MCF 10A (cell line): ENCODE measurements at regions not wholly inside any gene's neighbourhood (a gene's known extent, or its start where the extent isn't known, plus 50 kb on each side); places are given as distances from the start of the nearest gene placed in this dataset.
"Not testable (repeated sequence)": the region's sequence is repeated elsewhere in the genome, so short reads cannot be mapped to it uniquely, and the experiment has no call there.

Experiments
- BruUV-seq: library from RNA; stranded (reverse); fragments of 400-500 nt; replicated peaks from 2 replicates; lab custom pipeline; 2021; lab: Mats Ljungman, UMichigan
- CTCF ChIA-PET: fragments of 300-600 bp; sonication (Branson Sonifier 250); formaldehyde crosslinking; extraction: SDS; loops from one replicate; lab custom pipeline; 2021; ENCODE audit warnings: antibody characterized with exemption, inconsistent platforms; lab: Yijun Ruan, JAX
- POLR2A ChIA-PET: fragments of 300-600, 350-650 bp; sonication (Branson Sonifier 250); formaldehyde crosslinking; extraction: SDS; loops from one replicate; lab custom pipeline; 2020; ENCODE audit warnings: antibody characterized with exemption, inconsistent platforms; lab: Yijun Ruan, JAX
- DNase-seq: peaks from one replicate; pipeline ENCODE4 v3.0.0-alpha.2; 2018; ENCODE audit not compliant: unreplicated experiment
- H3K27ac Mint-ChIP-seq: one replicate; pipeline ENCODE4 v1.8.0; 2022; ENCODE audit warnings: mild to moderate bottlenecking, low read depth, mixed read lengths; ENCODE audit not compliant: unreplicated experiment
- H3K27me3 Mint-ChIP-seq: one replicate; pipeline ENCODE4 v1.8.0; 2022; ENCODE audit warnings: mixed read lengths; ENCODE audit not compliant: insufficient read depth, unreplicated experiment
- H3K36me3 Mint-ChIP-seq: one replicate; pipeline ENCODE4 v1.8.0; 2022; ENCODE audit warnings: mild to moderate bottlenecking, moderate library complexity, mixed read lengths; ENCODE audit not compliant: insufficient read depth, unreplicated experiment
- H3K4me1 Mint-ChIP-seq: one replicate; pipeline ENCODE4 v1.8.0; 2022; ENCODE audit warnings: mixed read lengths; ENCODE audit not compliant: insufficient read depth, unreplicated experiment
- H3K4me3 Mint-ChIP-seq: one replicate; pipeline ENCODE4 v1.8.0; 2022; ENCODE audit warnings: mild to moderate bottlenecking, moderate library complexity, mixed read lengths; ENCODE audit not compliant: unreplicated experiment
- H3K9me3 Mint-ChIP-seq: one replicate; pipeline ENCODE4 v1.8.0; 2022; ENCODE audit warnings: mixed read lengths; ENCODE audit not compliant: unreplicated experiment
- intact Hi-C: fragments of 100-400 bp; cut with micrococcal nuclease; formaldehyde crosslinking; loops from 2 replicates; pipeline ENCODE4 v1.14.1; 2022
- TF ChIP-seq, protein P1 (sequence below): fragments of 200-600 bp; IDR thresholded peaks from one replicate; pipeline ENCODE4 v1.8.0; 2022; ENCODE audit warnings: antibody characterized with exemption, mild to moderate bottlenecking; ENCODE audit not compliant: unreplicated experiment

DNA sequence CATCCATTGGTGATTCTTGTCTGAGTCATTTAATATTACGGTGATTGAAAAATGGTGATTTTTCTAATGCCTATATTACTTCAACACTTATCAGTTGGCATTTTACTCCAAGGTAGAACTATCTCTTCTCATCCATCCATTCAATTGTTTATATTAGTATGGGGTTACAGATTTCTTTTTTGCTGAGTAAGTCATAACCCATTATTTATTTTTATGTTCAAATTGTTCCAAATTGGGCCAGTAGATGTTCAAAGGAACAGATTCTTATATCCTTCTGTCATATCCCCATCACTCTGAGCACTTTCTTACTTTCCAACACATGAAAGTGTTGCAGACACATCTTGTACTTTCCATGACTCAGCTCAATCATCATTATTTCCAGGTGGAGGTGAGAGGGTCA lies 466.8 kb upstream of the CAMK1G start:
- Mint-ChIP-seq H3K27ac (no peak overlapping the region), H3K4me1 (peaks cover 5% of the 10 kb centered on the region), H3K9me3 (no peaks in the 10 kb centered on the region), H3K27me3 (peaks cover 30% of the 10 kb centered on the region), H3K4me3 (no peak overlapping the region), H3K36me3 (no peaks in the 10 kb centered on the region)
- no TSS peak for BruUV-seq
- TF ChIP-seq, protein P1, sequence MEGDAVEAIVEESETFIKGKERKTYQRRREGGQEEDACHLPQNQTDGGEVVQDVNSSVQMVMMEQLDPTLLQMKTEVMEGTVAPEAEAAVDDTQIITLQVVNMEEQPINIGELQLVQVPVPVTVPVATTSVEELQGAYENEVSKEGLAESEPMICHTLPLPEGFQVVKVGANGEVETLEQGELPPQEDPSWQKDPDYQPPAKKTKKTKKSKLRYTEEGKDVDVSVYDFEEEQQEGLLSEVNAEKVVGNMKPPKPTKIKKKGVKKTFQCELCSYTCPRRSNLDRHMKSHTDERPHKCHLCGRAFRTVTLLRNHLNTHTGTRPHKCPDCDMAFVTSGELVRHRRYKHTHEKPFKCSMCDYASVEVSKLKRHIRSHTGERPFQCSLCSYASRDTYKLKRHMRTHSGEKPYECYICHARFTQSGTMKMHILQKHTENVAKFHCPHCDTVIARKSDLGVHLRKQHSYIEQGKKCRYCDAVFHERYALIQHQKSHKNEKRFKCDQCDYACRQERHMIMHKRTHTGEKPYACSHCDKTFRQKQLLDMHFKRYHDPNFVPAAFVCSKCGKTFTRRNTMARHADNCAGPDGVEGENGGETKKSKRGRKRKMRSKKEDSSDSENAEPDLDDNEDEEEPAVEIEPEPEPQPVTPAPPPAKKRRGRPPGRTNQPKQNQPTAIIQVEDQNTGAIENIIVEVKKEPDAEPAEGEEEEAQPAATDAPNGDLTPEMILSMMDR, result no peak
- POLR2A ChIA-PET, result no interaction called here
- no peak for DNase-seq
- intact Hi-C loops, result no loop called here
- CTCF ChIA-PET, result interaction anchor here (0.7 kb wide), 1 partner anchor 26 kb away, joined by 5 read pairs; no protein-coding TSS in a partner anchor

DNA sequence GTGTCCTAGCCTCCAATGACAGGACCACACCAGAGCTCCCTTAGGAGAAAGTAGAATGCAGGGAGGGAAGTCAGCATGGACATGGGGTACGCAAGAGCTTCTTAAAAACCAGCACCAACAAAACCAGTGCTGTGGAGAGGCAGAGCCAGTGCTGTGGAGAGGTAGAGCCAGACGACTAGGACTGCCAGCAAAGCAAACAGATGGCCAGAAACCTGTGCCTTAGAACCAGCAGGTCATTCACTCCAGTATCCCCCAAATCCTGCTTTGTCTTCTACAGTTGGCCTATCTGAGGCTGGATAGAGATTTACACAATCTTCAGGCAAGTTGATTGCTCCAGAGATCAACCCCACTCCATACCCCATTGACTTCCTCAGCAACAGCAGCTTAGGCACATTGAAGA lies 459.9 kb upstream of the CAMK1G start:
- no peak for DNase-seq
- no TSS peak for BruUV-seq
- intact Hi-C loops, result no loop called here
- no peak overlapping the region for H3K27ac Mint-ChIP-seq
- POLR2A ChIA-PET, result interaction anchor here (1.0 kb wide), 1 partner anchor 15 kb away, joined by 6 read pairs; no protein-coding TSS in a partner anchor
- CTCF ChIA-PET, result interaction anchor here (0.6 to 1.5 kb wide), 3 partner anchors 9 to 210 kb away, joined by 3 to 7 read pairs (median 3); no protein-coding TSS in a partner anchor
- H3K36me3 Mint-ChIP-seq, result no peaks in the 10 kb centered on the region
- no peaks in the 10 kb centered on the region for H3K4me1 Mint-ChIP-seq
- TF ChIP-seq, protein P1, result no peak
- no peaks in the 10 kb centered on the region for H3K9me3 Mint-ChIP-seq
- H3K4me3 Mint-ChIP-seq, result no peak overlapping the region
- H3K27me3 Mint-ChIP-seq, result peaks cover 59% of the 10 kb centered on the region

DNA sequence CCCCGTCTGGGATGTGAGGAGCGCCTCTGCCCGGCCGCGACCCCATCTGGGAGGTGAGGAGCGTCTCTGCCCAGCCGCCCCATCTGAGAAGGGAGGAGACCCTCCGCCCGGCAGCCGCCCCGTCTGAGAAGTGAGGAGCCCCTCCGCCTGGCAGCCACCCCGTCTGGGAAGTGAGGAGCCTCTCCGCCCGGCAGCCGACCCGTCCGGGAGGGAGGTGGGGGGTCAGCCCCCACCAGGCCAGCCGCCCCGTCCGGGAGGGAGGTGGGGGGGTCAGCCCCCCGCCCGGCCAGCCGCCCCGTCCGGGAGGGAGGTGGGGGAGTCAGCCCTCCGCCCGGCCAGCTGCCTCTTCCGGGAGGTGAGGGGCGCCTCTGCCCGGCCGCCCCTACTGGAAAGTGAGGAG lies 454.4 kb upstream of the CAMK1G start:
- intact Hi-C loops, H3K4me1 Mint-ChIP-seq: not testable (repeated sequence)

DNA sequence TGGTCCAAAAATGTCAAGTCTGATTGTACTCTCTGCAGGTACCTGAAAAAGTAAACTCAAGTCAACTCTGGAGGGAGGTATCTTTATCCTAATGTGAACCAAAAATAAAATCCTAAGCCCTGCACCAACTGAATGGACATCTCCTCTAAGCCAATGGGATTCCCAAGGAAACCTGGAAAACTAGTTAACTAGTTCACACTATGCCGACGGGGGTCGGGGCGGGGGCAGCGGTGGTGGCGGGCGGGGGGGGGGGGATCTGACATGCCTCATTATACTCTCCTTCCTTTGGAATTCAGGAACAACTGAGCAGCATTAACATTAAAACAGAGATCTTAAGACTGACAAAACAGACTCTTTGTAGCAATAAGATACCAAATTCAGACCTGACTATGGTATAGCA lies 452.6 kb upstream of the CAMK1G start:
- H3K4me3 Mint-ChIP-seq, result no peak overlapping the region
- no peaks in the 10 kb centered on the region for H3K36me3 Mint-ChIP-seq
- no peaks in the 10 kb centered on the region for H3K4me1 Mint-ChIP-seq
- TF ChIP-seq, protein P1, result no peak
- BruUV-seq, result no TSS peak
- H3K27ac Mint-ChIP-seq, result no peak overlapping the region
- peaks cover 40% of the 10 kb centered on the region for H3K27me3 Mint-ChIP-seq
- DNase-seq, result no peak
- H3K9me3 Mint-ChIP-seq, result peaks cover 7% of the 10 kb centered on the region
- intact Hi-C loops, result no loop called here
- CTCF ChIA-PET, result interaction anchor here (0.6 kb wide), 1 partner anchor 88 kb away, joined by 3 read pairs; no protein-coding TSS in a partner anchor
- POLR2A ChIA-PET, result no interaction called here

More for the DNA sequence above, 454.4 kb upstream of the CAMK1G start:
- peaks cover 37% of the 10 kb centered on the region for H3K27me3 Mint-ChIP-seq
- POLR2A ChIA-PET, DNase-seq, H3K36me3 Mint-ChIP-seq, H3K9me3 Mint-ChIP-seq, BruUV-seq, H3K27ac Mint-ChIP-seq, CTCF ChIA-PET, H3K4me3 Mint-ChIP-seq: not testable (repeated sequence)
